ENCODE measurements at regions not wholly inside any gene's neighbourhood (a gene's known extent, or its start where the extent isn't known, plus 50 kb on each side); places are given as distances from the start of the nearest gene placed in this dataset.
A peak's percentile ranks its signal among the peaks of the same experiment; 100 is the strongest.
"Not testable (repeated sequence)": the region's sequence is repeated elsewhere in the genome, so short reads cannot be mapped to it uniquely, and the experiment has no call there.

DNA sequence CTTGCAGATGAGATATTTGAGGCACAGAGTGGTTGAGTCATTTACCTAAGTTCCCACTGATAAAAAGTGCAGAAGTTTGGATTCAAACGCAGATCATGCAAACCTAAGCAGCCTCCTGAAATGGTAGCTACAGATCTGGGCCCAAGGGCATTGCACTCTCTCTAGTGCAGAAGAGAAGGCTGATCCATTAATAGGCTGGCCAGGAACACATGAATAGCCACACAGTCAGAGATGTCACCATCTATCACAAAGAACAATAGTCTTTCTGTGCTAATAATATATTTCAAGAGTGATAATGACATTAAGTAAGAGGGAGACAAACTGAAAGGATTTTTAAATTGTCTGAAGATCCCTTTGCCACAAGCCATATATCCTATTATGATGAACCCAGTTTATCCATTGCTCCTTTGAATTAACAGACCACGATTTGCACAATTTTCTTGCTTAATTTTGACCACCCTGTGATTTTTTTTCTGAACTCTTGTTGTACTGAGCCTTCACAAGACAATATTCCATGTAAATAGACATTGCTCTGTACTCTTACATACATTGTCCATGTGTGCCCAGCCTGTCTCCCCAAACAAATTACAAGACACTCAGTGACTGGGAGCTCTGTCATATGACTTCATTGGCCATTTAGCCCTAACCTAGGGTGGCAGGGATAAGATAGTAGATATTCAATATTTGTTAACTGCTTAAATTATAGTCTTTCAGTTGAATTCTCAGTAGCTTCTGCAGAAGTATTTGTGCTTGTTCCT lies 112.4 kb upstream of the RBPJ start:
- DNase-seq = no peak

DNA sequence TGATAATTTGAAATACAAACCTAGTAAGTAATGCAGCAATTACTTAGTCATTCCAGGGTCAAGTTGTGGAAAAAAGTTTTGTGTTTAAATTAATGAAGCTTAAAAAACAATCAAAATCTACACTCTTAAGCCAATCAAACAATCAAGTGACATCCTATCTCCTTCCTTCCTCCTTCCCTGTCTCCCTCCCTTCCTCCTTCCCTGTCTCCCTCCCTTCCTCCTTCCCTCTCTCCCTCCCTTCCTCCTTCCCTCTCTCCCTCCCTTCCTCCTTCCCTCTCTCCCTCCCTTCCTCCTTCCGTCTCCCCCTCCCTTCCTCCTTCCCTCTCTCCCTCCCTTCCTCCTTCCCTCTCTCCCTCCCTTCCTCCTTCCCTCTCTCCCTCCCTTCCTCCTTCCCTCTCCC lies 111.4 kb upstream of the RBPJ start:
- DNase-seq = not testable (repeated sequence)

DNA sequence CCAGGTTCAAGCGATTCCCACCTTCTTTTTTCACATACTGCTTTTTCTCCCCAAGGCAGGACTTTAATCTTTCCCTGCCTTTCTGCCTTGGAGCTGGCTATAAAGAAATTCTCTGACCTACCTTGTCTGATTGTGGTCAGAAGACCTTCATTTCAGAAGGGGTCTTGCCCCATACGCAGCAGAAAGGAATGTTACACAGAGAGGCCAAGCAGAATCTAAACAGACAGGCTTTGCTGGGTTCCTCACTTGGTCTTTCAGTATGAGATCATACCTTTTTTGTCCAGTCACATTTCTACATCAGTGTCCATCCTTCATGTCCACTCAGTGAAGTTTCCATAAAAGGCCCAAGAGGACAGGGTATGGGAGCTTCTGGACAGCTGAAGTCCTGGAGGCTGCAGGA lies 108.3 kb upstream of the RBPJ start:
- no peak for DNase-seq

- no peak for DNase-seq
Observed at GRCh38 chr4:26213317-26213716, 107.5 kb upstream of the RBPJ start.

DNA sequence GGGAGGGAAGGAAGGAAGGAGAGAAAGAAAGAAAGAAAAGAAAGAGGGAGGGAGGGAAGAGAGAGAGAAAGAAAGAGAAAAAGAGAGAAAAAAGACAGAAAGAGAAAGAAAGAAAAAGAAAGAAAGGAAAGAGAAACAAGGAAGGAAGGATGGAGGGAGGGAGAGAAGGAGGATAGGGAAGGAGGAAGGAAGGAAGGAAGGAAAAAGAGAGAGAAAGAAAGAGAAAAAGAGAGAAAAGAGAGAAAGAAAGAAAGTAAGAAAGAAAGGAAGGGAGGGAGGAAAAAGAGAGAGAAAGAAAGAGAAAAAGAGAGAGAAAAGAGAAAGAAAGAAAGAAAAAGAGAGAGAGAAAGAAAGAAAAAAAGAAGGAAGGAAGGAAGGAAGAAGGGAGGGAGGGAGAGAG lies 105.8 kb upstream of the RBPJ start:
- no peak for DNase-seq

GRCh38 chr4:26215725-26216124 lies 105.1 kb upstream of the RBPJ start:
- DNase-seq = no peak

DNA sequence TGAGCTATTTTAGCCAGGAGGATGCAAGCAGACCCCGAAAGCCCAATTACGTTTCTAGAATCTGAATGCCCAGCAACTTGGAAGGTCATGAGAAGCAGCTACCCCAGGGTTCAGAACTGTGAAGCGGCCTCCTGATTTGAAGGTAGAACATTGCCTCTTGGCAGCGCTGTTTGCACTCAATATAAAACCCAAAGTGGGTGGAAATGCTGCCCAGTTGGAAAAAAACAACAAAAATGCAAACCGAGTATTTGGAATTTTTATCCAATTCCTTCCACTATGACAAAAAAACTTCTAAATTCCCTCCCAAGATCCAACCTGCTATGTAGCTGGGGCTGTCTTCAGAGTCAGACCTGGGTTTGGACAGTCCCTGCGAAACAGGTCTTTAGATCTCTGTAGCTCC lies 103.3 kb upstream of the RBPJ start:
- DNase-seq = no peak

DNA sequence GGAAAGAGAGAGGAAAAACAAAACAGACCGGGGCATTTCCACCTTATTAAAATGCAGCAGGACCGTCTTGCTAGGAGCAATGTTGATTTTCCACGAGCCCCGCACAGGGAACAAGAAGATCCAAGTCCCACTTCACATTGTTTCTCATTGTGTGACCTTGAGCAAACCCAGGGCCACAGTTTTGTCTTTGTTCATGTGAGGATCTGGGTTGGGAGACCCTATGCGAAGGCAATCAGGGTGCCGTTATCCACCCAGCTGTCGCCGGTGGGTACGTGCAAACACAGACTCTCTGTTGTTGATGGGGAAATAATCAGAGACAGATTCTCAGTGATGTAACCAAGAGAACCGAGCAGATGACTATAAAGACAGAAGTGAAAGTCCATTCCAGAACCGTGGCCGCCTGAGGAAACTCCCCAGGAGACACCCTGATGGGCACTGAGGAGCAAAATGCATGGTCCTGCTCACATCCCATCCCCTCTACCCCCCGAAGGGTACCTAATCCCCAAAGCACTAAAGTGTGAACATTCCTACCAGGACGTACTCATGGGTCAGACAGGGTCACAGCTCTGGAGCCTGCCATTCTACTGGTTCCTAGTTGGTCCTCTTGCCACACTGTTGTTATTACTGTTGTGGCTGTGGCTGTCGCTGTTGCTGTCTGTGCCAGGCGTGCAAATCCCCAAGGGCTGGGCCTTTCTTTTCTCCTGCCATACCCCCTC lies 102.7 kb upstream of the RBPJ start:
- no peak for DNase-seq

- no peak for DNase-seq
Observed at GRCh38 chr4:26218677-26219605, 101.9 kb upstream of the RBPJ start.

- no peak for DNase-seq
Observed at GRCh38 chr4:26220696-26221095, 100.1 kb upstream of the RBPJ start.

DNA sequence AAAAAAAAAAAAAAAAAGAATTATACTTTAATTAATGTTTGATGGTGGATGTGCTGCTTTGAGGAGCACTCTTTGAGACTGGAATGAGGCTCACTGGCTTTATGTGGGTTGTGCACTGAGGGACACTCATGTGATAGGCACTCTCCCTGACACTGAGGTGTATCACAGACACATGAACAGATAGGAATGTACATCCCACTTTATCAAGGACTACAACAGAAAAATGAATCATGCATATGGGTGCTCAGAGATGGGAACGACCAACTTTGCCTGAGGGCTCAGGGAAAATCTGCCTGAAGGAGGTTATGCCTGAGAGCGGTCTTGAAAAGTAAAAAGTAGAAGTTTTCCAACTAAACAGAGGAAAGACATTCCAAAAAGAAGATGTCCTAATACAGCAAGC lies 97.7 kb upstream of the RBPJ start:
- no peak for DNase-seq

- no peak for DNase-seq
Observed at GRCh38 chr4:26226629-26227376, 94.0 kb upstream of the RBPJ start.

DNA sequence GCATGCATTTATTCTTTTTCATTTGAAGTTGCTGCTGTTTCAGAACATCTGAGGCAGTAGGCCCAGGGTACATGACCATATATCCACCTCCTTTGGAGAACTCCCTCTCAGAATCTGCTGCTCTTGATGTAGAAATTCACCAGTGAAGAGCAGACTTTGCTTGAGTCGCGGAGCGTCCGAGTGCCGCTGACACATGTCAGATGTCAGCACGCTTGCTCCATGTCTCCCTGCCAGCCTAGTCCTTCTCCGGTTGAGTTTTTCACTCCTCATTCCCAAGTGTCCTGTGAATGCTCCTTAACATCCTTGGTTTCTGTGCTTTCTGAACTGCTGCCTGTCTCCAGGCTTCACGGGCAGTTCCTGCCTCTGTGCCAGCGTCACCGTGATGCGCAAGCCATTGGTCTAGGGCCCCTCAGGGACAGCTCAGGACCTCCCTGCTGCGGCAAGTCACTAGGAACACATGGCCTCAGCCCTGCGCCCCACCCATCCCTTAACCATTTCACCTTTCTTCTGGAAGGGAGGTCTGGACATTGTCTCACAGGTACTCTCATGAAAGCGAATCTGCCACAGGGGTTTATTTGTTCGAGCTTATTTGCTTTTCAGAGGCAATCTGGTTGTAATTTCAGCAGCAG lies 93.1 kb upstream of the RBPJ start:
- DNase-seq = peak; percentile 72 to 75

GRCh38 chr4:26228883-26229282 lies 91.9 kb upstream of the RBPJ start:
- DNase-seq = no peak

DNA sequence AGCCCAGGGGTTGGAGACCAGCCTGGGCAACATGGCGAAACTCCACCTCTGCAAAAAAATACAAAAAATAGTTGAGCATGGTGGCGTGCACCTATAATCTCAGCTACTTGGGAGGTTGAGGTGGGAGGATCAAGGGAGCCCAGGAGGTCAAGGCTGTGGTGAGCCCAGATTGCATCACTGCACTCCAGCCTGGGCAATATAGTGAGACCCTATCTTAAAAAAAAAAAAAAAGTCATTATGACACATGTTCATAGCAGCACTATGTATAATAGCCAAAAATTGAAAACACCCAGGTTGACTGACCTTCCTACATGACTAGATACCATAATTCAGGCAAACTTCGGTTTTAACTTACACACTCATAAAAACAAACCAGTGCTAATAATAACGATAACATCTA lies 90.8 kb upstream of the RBPJ start:
- no peak for DNase-seq

GRCh38 chr4:26233350-26233749 lies 87.5 kb upstream of the RBPJ start:
- no peak for DNase-seq

DNA sequence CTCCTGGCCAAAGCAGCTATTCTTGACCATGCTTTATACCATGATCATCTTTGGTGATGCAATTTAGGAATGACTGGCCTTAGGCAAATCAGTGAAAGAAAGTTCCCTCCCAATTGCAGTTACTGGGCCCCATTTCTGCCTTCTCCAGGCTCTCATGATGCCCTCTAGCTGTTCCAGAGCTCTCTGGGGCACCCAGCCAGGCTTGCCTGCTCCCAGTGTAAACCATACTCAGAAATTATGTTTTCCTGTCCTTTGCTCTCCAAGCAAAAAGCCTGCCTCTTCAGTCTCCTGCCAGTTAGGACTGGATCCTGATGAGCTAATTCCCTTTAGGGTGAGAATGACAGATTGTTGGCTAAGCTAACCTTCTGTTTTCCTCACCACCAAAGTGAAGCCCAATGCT lies 85.3 kb upstream of the RBPJ start:
- peak; percentile 74 to 77 for DNase-seq

DNA sequence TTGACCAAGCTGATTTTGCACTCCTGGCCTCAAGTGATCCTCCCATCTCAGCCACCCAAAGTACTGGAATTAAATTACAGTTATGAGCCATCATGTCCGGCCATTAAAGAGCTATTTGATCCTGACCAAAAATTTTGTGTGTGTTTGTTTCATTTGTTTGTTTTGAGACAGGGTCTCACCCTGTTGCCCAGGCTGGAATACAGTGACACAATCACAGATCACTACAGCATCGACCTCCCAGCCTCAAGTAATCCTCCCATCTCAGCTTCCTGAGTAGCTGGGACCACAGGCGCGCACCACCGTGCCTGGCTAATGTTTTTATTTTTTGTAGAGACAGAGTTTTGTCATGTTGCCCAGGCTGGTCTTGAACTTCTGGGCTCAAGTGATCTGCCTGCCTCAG lies 82.9 kb upstream of the RBPJ start:
- DNase-seq = no peak

- DNase-seq = no peak
Observed at GRCh38 chr4:26238426-26238777, 82.4 kb upstream of the RBPJ start.

DNA sequence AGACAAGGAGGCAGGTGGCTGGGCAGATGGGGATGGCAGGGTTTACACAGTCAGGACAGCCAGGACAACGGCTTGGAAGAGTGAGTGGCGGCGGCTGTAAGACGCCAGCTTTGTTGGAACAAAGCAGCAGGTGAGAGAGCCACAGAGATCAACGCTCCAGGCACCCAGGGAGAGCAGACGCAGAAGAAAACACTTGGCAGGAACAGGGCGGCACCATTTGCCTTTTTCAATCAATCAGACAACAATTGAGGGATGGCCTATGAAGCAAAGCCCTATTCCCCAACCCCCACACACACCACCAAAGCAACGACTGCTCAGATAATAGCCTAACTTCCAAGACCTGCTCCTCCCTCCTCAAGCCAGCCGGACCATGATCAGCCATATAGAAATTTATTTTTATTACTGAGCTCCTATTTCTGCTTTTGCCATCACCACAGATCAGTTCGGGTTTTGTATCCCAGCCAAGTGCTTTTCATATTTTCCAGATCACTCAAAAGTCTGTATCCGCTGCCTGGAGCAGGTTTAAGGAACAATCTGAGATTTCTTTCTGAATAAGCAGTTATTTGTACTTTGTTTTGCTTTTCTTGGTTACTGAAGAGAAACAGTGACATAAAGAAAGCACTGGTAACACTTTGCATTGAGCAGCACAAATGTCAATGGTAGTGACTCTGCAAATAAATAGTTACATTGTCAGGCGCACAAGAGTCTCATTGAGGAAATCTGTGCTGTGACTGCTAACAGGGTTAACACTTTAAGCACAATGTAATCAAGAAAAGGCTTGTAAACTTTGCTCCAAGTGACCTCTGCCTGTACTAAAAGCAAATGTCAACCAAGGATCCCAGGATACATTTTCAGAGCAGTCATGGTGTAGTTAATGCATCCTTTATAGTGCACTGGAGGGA lies 81.8 kb upstream of the RBPJ start:
- DNase-seq = peak in 1 of 2 donors; percentile 21

Data from right lung (tissue), 2 donors.